Lung (tissue), 11 donors: ENCODE measurements at regions not wholly inside any gene's neighbourhood (a gene's known extent, or its start where the extent isn't known, plus 50 kb on each side); places are given as distances from the start of the nearest gene placed in this dataset.

ENCODE experiments used
- ATAC-seq: fragments of 200-7000 bp; cut with Tn5 transposase; one replicate; pipeline ENCODE4 v1.9.1; 2020; ENCODE audit warnings: moderate number of reproducible peaks; ENCODE audit not compliant: insufficient read depth, low FRiP score
- DNase-seq, 3 donors: peaks; one replicate each; pipeline ENCODE4 v3.0.0-alpha.2; 2013 to 2017
- H3K27ac ChIP-seq, 2 donors: one replicate each; pipeline ENCODE4 v1.5.1; 2013; ENCODE audit warnings: mild to moderate bottlenecking in 2 of 2, moderate library complexity in 2 of 2, control low read depth in 1 of 2, inconsistent platforms in 1 of 2, low read depth in 1 of 2, low read length in 1 of 2
- H3K27me3 ChIP-seq, 3 donors: one replicate each; pipeline ENCODE4 v1.5.1; 2013; ENCODE audit warnings: low read length in 2 of 3; ENCODE audit not compliant: control insufficient read depth in 3 of 3, insufficient read depth in 3 of 3
- H3K36me3 ChIP-seq, 4 donors: one replicate each; pipeline ENCODE4 v1.5.1; 2013; ENCODE audit warnings: low read length in 4 of 4, mild to moderate bottlenecking in 1 of 4, moderate library complexity in 1 of 4; ENCODE audit not compliant: control insufficient read depth in 4 of 4, insufficient read depth in 4 of 4
- H3K4me1 ChIP-seq, 5 donors: one replicate each; pipeline ENCODE4 v1.5.1; 2013; ENCODE audit warnings: low read length in 5 of 5, mild to moderate bottlenecking in 2 of 5, moderate library complexity in 1 of 5; ENCODE audit not compliant: control insufficient read depth in 5 of 5, insufficient read depth in 5 of 5
- H3K4me3 ChIP-seq: one replicate; pipeline ENCODE4 v1.5.1; 2013; ENCODE audit warnings: mild to moderate bottlenecking, control low read depth, moderate library complexity
- H3K9ac ChIP-seq, 2 donors: one replicate each; pipeline ENCODE4 v1.5.1; 2013; ENCODE audit warnings: low read length in 2 of 2, control low read depth in 1 of 2; ENCODE audit not compliant: insufficient read depth in 1 of 2
- H3K9me3 ChIP-seq, 4 donors: one replicate each; pipeline ENCODE4 v1.5.1; 2013; ENCODE audit warnings: low read length in 3 of 4, mild to moderate bottlenecking in 1 of 4, moderate library complexity in 1 of 4; ENCODE audit not compliant: control insufficient read depth in 4 of 4, insufficient read depth in 3 of 4
- CTCF ChIP-seq: IDR thresholded peaks from 2 replicates; pipeline ENCODE4 v1.5.1; 2012; ENCODE audit warnings: mild to moderate bottlenecking; ENCODE audit errors: control extremely low read depth, extremely low read depth
- WGBS, 2 donors: extraction: QIAGEN DNeasy Blood & Tissue Kit; methylation state at CpG; one replicate each; pipeline ENCODE4 v1.1.7; 2013; 5-methylcytosine and 5-hydroxymethylcytosine counted together
- donor health status: control.
- donor health status: control.
- donor health status: Bipolar disorder and iron deficiency.
- donor health status: healthy.
- donor health status: DM: yes; HTN: yes; CAD: no.

GRCh38 chr14:49310298-49310697 is 275.9 kb downstream of the RPS29 start:
- H3K9me3 ChIP-seq = no peaks in the 10 kb centered on the region
- DNase-seq (no peak), ATAC-seq (no peak)
- H3K4me3 ChIP-seq = no peak overlapping the region
- H3K4me1 ChIP-seq = no peaks in the 10 kb centered on the region
- no peaks in the 10 kb centered on the region for H3K27me3 ChIP-seq
- no peak overlapping the region for H3K9ac ChIP-seq
- H3K27ac ChIP-seq = no peak overlapping the region
- no peak for TF ChIP-seq CTCF
- no peaks in the 10 kb centered on the region for H3K36me3 ChIP-seq

- no peaks in the 10 kb centered on the region for H3K36me3 ChIP-seq
- H3K9me3 ChIP-seq = peaks cover 0 to 3% (median 0%) of the 10 kb centered on the region in 4 donors
- no peak overlapping the region for H3K27ac ChIP-seq
- 0 to 4% methylated on average over 1 of the region's 1 CpG for WGBS, 2 donors
- H3K9ac ChIP-seq = no peak overlapping the region
- no peak for TF ChIP-seq CTCF
- H3K4me1 ChIP-seq = no peaks in the 10 kb centered on the region
- no peak overlapping the region for H3K4me3 ChIP-seq
- peak in 2 of 3 donors; percentile 36 to 53 for DNase-seq
- no peak for ATAC-seq
- no peaks in the 10 kb centered on the region for H3K27me3 ChIP-seq
Observed at GRCh38 chr14:49306152-49306751, 279.9 kb downstream of the RPS29 start.

GRCh38 chr14:49303946-49304516 is 282.1 kb downstream of the RPS29 start:
- Histone ChIP-seq H3K27me3 (no peaks in the 10 kb centered on the region), H3K9me3 (peaks cover 0 to 3% (median 0%) of the 10 kb centered on the region in 4 donors), H3K9ac (no peak overlapping the region), H3K27ac (no peak overlapping the region), H3K4me3 (no peak overlapping the region), H3K4me1 (no peaks in the 10 kb centered on the region), H3K36me3 (no peaks in the 10 kb centered on the region)
- ATAC-seq (no peak), DNase-seq (peak; percentile 75 to 89 (median 84))
- TF ChIP-seq CTCF = no peak
- 23 to 24% methylated on average over 5 of the region's 5 CpGs for WGBS, 2 donors

- no peaks in the 10 kb centered on the region for H3K36me3 ChIP-seq
- H3K27me3 ChIP-seq = no peaks in the 10 kb centered on the region
- no peak overlapping the region for H3K4me3 ChIP-seq
- no peak for TF ChIP-seq CTCF
- ATAC-seq = no peak
- H3K27ac ChIP-seq = no peak overlapping the region
- peak in 1 of 3 donors; percentile 4 for DNase-seq
- no peaks in the 10 kb centered on the region for H3K9me3 ChIP-seq
- no peaks in the 10 kb centered on the region for H3K4me1 ChIP-seq
- 65 to 77% methylated on average over 3 of the region's 3 CpGs for WGBS, 2 donors
- no peak overlapping the region for H3K9ac ChIP-seq
Observed at GRCh38 chr14:49297102-49297501, 289.1 kb downstream of the RPS29 start.
